Activated T-cell treated with anti-CD3 and anti-CD28 coated beads, Interleukin-2, amount 50 U/mL, for 1 hour (primary cell): ENCODE measurements at regions not wholly inside any gene's neighbourhood (a gene's known extent, or its start where the extent isn't known, plus 50 kb on each side); places are given as distances from the start of the nearest gene placed in this dataset.
A peak's percentile ranks its signal among the peaks of the same experiment; 100 is the strongest.
"Not testable (repeated sequence)": the region's sequence is repeated elsewhere in the genome, so short reads cannot be mapped to it uniquely, and the experiment has no call there.

Experiments
- DNase-seq: peaks from one replicate; pipeline ENCODE4 v3.0.0-alpha.2; 2020

- DNase-seq: no peak
Observed at GRCh38 chr10:26355241-26355640, 82.9 kb upstream of the APBB1IP start.

GRCh38 chr10:26357203-26357602 lies 80.9 kb upstream of the APBB1IP start:
- no peak for DNase-seq

GRCh38 chr10:26358071-26358470 lies 80.1 kb upstream of the APBB1IP start:
- no peak for DNase-seq

- DNase-seq: no peak
Observed at GRCh38 chr10:26359670-26360069, 78.5 kb upstream of the APBB1IP start.

GRCh38 chr10:26361351-26361750 lies 76.8 kb upstream of the APBB1IP start:
- no peak for DNase-seq

- DNase-seq: no peak
Observed at GRCh38 chr10:26361971-26362370, 76.2 kb upstream of the APBB1IP start.

- no peak for DNase-seq
Observed at GRCh38 chr10:26365681-26366358, 72.3 kb upstream of the APBB1IP start.

GRCh38 chr10:26367035-26367434 lies 71.1 kb upstream of the APBB1IP start:
- not testable (repeated sequence) for DNase-seq

GRCh38 chr10:26367771-26368170 lies 70.4 kb upstream of the APBB1IP start:
- peak; percentile 26 for DNase-seq

- DNase-seq: no peak
Observed at GRCh38 chr10:26368463-26368862, 69.7 kb upstream of the APBB1IP start.

GRCh38 chr10:26372513-26373354 lies 65.4 kb upstream of the APBB1IP start:
- no peak for DNase-seq

GRCh38 chr10:26374426-26374825 lies 63.7 kb upstream of the APBB1IP start:
- DNase-seq: no peak

GRCh38 chr10:26377224-26377810 lies 60.8 kb upstream of the APBB1IP start:
- DNase-seq: not testable (repeated sequence)

GRCh38 chr10:26378861-26379294 lies 59.3 kb upstream of the APBB1IP start:
- DNase-seq: no peak

- DNase-seq: no peak
Observed at GRCh38 chr10:26380815-26381214, 57.3 kb upstream of the APBB1IP start.

GRCh38 chr10:26381986-26382385 lies 56.2 kb upstream of the APBB1IP start:
- no peak for DNase-seq

- DNase-seq: no peak
Observed at GRCh38 chr10:26384600-26384999, 53.5 kb upstream of the APBB1IP start.

GRCh38 chr10:26385443-26385842 lies 52.7 kb upstream of the APBB1IP start:
- DNase-seq: no peak

- no peak for DNase-seq
Observed at GRCh38 chr10:26386781-26387180, 51.4 kb upstream of the APBB1IP start.
